PC-9 (cell line): ENCODE measurements at regions not wholly inside any gene's neighbourhood (a gene's known extent, or its start where the extent isn't known, plus 50 kb on each side); places are given as distances from the start of the nearest gene placed in this dataset.

Source experiments
- BruUV-seq: library from RNA; stranded (reverse); fragments of 400-500 nt; replicated peaks from 2 replicates; lab custom pipeline; 2021; lab: Mats Ljungman, UMichigan
- CTCF ChIA-PET: fragments of 300-600 bp; sonication (Branson Sonifier 250); formaldehyde crosslinking; loops from one replicate; lab custom pipeline; 2022; ENCODE audit warnings: antibody characterized with exemption; lab: Charles Lee
- POLR2A ChIA-PET: fragments of 300-600 bp; sonication (Branson Sonifier 250); formaldehyde crosslinking; loops from one replicate; lab custom pipeline; 2022; ENCODE audit warnings: antibody characterized with exemption; ENCODE audit not compliant: unreplicated experiment; lab: Charles Lee
- DNase-seq, 2 experiments: peaks; one replicate each; pipeline versions ENCODE4 v3.0.0 to v3.0.0-alpha.2; 2015 to 2022; ENCODE audit warnings: mixed read lengths in 1 of 2
- H2AFZ ChIP-seq: fragments of 200-600 bp; sonication (generic); 2 replicates; pipeline ENCODE4 v1.8.1; 2017; ENCODE audit warnings: antibody characterized with exemption
- H3F3A ChIP-seq: fragments of 200-600 bp; sonication (generic); 2 replicates; pipeline ENCODE4 v1.8.1; 2017; ENCODE audit warnings: antibody characterized with exemption, mild to moderate bottlenecking, low read depth; ENCODE audit not compliant: insufficient read depth
- H3K27ac ChIP-seq: fragments of 200-600 bp; sonication (generic); 2 replicates; pipeline ENCODE4 v1.6.1; 2016; ENCODE audit warnings: mixed run types
- H3K27me3 ChIP-seq: fragments of 200-600 bp; sonication (generic); 2 replicates; pipeline ENCODE4 v1.6.1; 2016; ENCODE audit warnings: low read depth, mixed run types; ENCODE audit not compliant: insufficient read depth
- H3K36me3 ChIP-seq: fragments of 200-600 bp; sonication (generic); 2 replicates; pipeline ENCODE4 v1.6.1; 2016; ENCODE audit warnings: low read depth, mixed run types
- H3K4me1 ChIP-seq: fragments of 200-600 bp; sonication (generic); replicated peaks from 2 replicates; pipeline ENCODE4 v1.6.1; 2016; ENCODE audit warnings: mixed run types; ENCODE audit not compliant: insufficient read depth
- H3K4me2 ChIP-seq: fragments of 200-600 bp; sonication (generic); 2 replicates; pipeline ENCODE4 v1.6.1; 2017; ENCODE audit warnings: mixed run types
- H3K4me3 ChIP-seq: fragments of 200-600 bp; sonication (generic); 2 replicates; pipeline ENCODE4 v1.6.1; 2016; ENCODE audit warnings: mixed run types
- H3K79me2 ChIP-seq: fragments of 200-600 bp; sonication (generic); 2 replicates; pipeline ENCODE4 v1.6.1; 2017; ENCODE audit warnings: low read depth, mixed run types
- H3K9me2 ChIP-seq: fragments of 200-600 bp; sonication (generic); 2 replicates; pipeline ENCODE4 v1.8.1; 2017; ENCODE audit warnings: mild to moderate bottlenecking; ENCODE audit not compliant: insufficient read depth
- H3K9me3 ChIP-seq: fragments of 200-600 bp; sonication (generic); 2 replicates; pipeline ENCODE4 v1.8.1; 2016; ENCODE audit warnings: low read depth; ENCODE audit not compliant: insufficient read depth
- H4K20me1 ChIP-seq: fragments of 200-600 bp; sonication (generic); 2 replicates; pipeline ENCODE4 v1.8.1; 2017; ENCODE audit not compliant: insufficient read depth
- EZH2 ChIP-seq: fragments of 200-600 bp; sonication (generic); IDR thresholded peaks from 2 replicates; pipeline ENCODE4 v1.8.0; 2017; ENCODE audit warnings: antibody characterized with exemption, low read depth
- intact Hi-C: fragments of 100-400 bp; cut with micrococcal nuclease; formaldehyde crosslinking; loops from one replicate; pipeline ENCODE4 v1.10.0; 2022; ENCODE audit not compliant: unreplicated experiment
- TF ChIP-seq, protein P1 (sequence below): fragments of 200-600 bp; sonication (generic); conservative IDR thresholded peaks from 2 replicates; pipeline ENCODE4 v1.6.1; 2017; ENCODE audit warnings: mixed run types, antibody characterized with exemption, mild to moderate bottlenecking, moderate library complexity

DNA sequence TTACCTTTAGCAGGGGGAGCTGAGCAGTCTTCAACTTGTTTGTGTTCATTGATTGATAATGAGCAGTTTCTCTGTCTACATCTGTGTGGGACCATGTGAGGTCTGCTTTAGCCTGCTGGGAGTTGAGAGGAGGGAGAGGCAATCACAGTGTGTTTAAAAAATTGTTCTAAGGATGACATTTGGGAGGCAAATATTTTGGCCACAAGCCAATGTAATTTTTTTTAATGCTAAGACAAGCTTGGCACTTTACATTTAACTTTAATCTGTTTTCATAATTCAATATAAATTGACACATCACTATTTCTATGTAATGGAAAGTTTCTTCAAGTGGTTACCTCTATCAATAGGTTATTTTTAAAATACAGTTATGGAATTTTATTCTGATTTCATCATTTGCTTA lies 55.9 kb upstream of the SEMA3A start:
- no TSS peak for BruUV-seq
- TF ChIP-seq, protein P1, sequence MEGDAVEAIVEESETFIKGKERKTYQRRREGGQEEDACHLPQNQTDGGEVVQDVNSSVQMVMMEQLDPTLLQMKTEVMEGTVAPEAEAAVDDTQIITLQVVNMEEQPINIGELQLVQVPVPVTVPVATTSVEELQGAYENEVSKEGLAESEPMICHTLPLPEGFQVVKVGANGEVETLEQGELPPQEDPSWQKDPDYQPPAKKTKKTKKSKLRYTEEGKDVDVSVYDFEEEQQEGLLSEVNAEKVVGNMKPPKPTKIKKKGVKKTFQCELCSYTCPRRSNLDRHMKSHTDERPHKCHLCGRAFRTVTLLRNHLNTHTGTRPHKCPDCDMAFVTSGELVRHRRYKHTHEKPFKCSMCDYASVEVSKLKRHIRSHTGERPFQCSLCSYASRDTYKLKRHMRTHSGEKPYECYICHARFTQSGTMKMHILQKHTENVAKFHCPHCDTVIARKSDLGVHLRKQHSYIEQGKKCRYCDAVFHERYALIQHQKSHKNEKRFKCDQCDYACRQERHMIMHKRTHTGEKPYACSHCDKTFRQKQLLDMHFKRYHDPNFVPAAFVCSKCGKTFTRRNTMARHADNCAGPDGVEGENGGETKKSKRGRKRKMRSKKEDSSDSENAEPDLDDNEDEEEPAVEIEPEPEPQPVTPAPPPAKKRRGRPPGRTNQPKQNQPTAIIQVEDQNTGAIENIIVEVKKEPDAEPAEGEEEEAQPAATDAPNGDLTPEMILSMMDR, result no peak
- no peak for TF ChIP-seq EZH2
- H3K4me2 ChIP-seq, result no peak overlapping the region
- H2AFZ ChIP-seq, result no peak overlapping the region
- no peaks in the 10 kb centered on the region for H3K4me1 ChIP-seq
- no peaks in the 10 kb centered on the region; the same call in 1 of the 2 replicates for H3K9me2 ChIP-seq
- no peak for DNase-seq
- H3K36me3 ChIP-seq, result no peaks in the 10 kb centered on the region
- POLR2A ChIA-PET, result no interaction called here
- H3F3A ChIP-seq, result no peaks in the 10 kb centered on the region
- H3K9me3 ChIP-seq, result 0 out of 2 replicates have a peak, but pooled peaks cover 5% of the 10 kb centered on the region
- H3K4me3 ChIP-seq, result no peak overlapping the region
- no peaks in the 10 kb centered on the region for H3K27me3 ChIP-seq
- CTCF ChIA-PET, result no interaction called here
- H4K20me1 ChIP-seq, result no peaks in the 10 kb centered on the region
- intact Hi-C loops, result no loop called here
- H3K27ac ChIP-seq, result no peak overlapping the region
- no peaks in the 10 kb centered on the region for H3K79me2 ChIP-seq

DNA sequence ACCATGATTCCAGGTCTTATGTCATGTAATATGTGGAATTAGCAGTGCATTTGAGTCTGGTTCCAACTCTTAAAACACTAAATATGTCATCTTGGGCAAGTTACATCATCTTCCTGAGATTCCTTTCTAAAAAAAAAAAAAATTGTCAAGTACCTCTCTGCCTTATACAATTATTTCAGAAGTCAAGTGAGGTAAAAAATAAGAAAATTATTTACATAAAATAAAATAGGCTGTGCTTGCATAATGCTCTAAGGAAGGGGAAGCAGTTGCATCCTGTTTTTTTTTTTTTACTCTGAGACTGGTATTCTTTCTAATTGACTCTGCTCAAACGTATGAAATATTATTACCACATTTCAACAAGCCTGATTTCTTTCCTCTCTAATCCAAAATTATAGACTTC lies 55.1 kb upstream of the SEMA3A start:
- H3K4me1 ChIP-seq, result no peaks in the 10 kb centered on the region
- H3K27ac ChIP-seq, result no peak overlapping the region
- no peaks in the 10 kb centered on the region; the same call in 1 of the 2 replicates for H3K9me2 ChIP-seq
- intact Hi-C loops, result no loop called here
- H3K4me3 ChIP-seq, result no peak overlapping the region
- TF ChIP-seq, protein P1, result no peak
- ChIA-PET CTCF (no interaction called here), POLR2A (no interaction called here)
- H3K9me3 ChIP-seq, result 0 out of 2 replicates have a peak, but pooled peaks cover 5% of the 10 kb centered on the region
- no peaks in the 10 kb centered on the region for H3F3A ChIP-seq
- no peak for DNase-seq
- H3K79me2 ChIP-seq, result no peaks in the 10 kb centered on the region
- H3K36me3 ChIP-seq, result no peaks in the 10 kb centered on the region
- no peak overlapping the region for H3K4me2 ChIP-seq
- H4K20me1 ChIP-seq, result no peaks in the 10 kb centered on the region
- no peaks in the 10 kb centered on the region for H3K27me3 ChIP-seq
- no peak overlapping the region for H2AFZ ChIP-seq
- no TSS peak for BruUV-seq

DNA sequence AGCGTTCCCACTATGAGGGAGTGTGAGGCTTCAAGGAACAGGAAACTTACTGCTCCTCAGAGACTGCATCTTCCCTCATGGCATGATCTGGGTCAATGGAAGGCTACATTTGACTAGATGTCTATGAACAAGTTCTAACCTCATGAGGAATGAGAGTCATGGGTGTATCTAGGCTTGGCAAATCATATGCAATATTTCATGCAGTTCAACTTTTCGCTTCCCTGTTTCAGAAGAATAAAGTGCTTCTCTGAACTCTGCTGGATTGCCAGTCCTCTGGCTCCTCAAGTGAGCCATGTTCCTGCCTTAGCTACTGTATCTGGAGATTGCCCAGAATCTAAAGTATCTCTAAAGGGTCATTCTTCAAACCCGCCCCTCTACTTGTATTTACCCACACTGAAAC lies 54.3 kb upstream of the SEMA3A start:
- CTCF ChIA-PET, result no interaction called here
- no TSS peak for BruUV-seq
- Histone ChIP-seq H3K79me2 (no peaks in the 10 kb centered on the region), H3K4me2 (no peak overlapping the region), H3K4me1 (no peaks in the 10 kb centered on the region), H3K27me3 (no peaks in the 10 kb centered on the region), H3K4me3 (no peak overlapping the region), H3K36me3 (no peaks in the 10 kb centered on the region), H3F3A (no peaks in the 10 kb centered on the region), H3K27ac (no peak overlapping the region), H2AFZ (no peak overlapping the region), H3K9me2 (peaks cover 3% of the 10 kb centered on the region; the same call in 1 of the 2 replicates), H3K9me3 (0 out of 2 replicates have a peak, but pooled peaks cover 5% of the 10 kb centered on the region), H4K20me1 (no peaks in the 10 kb centered on the region)
- DNase-seq, result no peak
- TF ChIP-seq, protein P1, result no peak
- TF ChIP-seq EZH2, result no peak
- POLR2A ChIA-PET, result no interaction called here
- intact Hi-C loops, result no loop called here
